GM20000 (cell line): ENCODE measurements at regions not wholly inside any gene's neighbourhood (a gene's known extent, or its start where the extent isn't known, plus 50 kb on each side); places are given as distances from the start of the nearest gene placed in this dataset.

Experiments used
- DNase-seq: peaks from one replicate; pipeline ENCODE4 v3.0.0; 2012; ENCODE audit warnings: low spot score
- CTCF ChIP-seq: IDR thresholded peaks from 2 replicates; pipeline ENCODE4 v1.5.1; 2012; ENCODE audit warnings: mild to moderate bottlenecking, control low read depth; ENCODE audit errors: extremely low read depth, missing control alignments

- TF ChIP-seq CTCF: no peak
- DNase-seq: no peak
Observed at GRCh38 chr9:8189881-8190280, 390.3 kb upstream of the DMAC1 start.

GRCh38 chr9:8188723-8189407, 389.3 kb upstream of the DMAC1 start:
- DNase-seq: no peak

DNA sequence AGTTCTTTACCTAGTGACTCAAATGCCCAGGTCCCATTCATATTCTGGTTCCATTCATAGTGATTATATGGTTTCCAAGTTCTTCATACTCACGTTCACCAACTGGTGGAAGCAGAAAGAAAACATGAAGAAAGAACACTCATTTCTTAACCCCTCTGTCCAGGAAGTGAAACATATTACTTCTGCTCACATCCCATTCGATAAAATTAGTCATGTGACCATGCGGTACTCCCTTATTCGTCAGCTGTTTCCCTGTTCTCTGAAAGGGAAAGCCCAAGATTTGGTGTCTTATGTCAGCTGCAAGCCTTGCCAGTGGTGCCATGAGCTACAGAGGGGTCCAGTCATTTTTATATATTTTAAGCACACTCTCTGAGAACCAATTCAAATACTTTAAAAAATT, 387.0 kb upstream of the DMAC1 start:
- no peak for TF ChIP-seq CTCF
- no peak for DNase-seq

More at GRCh38 chr9:8188723-8189407, 389.3 kb upstream of the DMAC1 start:
- TF ChIP-seq CTCF: no peak

- DNase-seq: no peak
- no peak for TF ChIP-seq CTCF
Observed at GRCh38 chr9:8183618-8184017, 384.0 kb upstream of the DMAC1 start.

DNA sequence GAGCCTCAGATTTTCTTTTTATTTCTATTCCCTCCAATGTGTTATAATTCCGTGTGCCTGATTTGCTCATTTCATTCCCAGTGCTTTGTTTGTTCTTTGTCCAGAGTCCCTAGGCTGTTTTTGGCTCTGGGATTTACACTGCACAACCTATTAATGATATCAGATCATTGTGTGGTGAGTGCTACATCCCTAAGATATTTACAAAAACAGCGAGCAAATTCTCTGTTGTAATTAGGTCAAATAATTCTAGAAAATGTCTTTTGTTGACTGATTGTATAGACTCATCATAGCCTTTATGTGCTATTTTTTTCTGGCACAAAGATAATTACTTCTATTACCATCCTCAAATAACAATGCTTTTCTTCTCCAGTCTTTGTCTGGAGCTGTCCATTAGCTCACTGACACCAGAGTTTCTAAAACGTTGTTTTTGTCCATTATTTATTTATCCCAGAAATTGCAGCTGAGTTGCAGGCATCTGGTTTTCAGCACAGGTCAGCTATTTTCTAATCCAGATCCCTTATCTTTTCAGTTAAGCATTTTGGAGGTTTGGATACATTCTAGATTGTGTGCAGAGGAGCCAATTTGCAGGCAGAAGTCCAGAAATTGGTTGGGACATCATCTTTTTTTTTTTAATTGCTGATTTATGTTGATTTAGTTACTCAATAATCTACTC, 379.9 kb upstream of the DMAC1 start:
- DNase-seq: no peak
- no peak for TF ChIP-seq CTCF

- DNase-seq: no peak
- no peak for TF ChIP-seq CTCF
Observed at GRCh38 chr9:8172000-8172399, 372.4 kb upstream of the DMAC1 start.

DNA sequence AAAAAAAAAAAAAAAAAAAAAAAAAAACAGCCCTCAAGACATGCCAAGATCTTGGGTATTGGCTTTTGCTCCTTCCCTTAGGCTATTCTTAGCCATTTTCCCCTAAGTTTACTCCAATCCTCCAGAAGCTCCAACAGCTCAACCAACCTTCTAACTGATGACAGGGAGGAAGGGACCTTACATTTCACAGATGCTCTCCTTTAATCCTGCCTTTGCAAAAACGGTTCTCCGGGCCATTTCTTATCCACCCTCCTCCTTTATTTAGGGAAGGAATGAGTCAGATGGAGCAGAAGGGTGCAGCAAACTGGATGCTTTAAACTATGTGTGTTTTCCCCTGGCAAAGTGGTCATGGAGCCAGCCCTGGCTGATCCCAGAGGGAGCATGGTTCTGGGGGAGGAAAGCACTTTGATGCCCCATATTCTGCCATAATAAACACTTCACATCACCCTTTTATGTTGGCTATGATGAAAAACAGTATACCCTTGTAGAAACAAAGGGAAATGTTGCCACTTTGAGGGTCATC, 369.4 kb upstream of the DMAC1 start:
- no peak for DNase-seq
- TF ChIP-seq CTCF: no peak
